IPS-NIHi11 (cell line): ENCODE measurements at regions not wholly inside any gene's neighbourhood (a gene's known extent, or its start where the extent isn't known, plus 50 kb on each side); places are given as distances from the start of the nearest gene placed in this dataset.

ENCODE experiments used
- DNase-seq: peaks from one replicate; pipeline ENCODE4 v3.0.0; 2012; ENCODE audit warnings: mixed read lengths, low spot score

- no peak for DNase-seq
Measured at GRCh38 chr2:151032741-151033191, 228.9 kb downstream of the RBM43 start.

GRCh38 chr2:151030663-151031230 is 230.9 kb downstream of the RBM43 start:
- DNase-seq: no peak

- no peak for DNase-seq
Measured at GRCh38 chr2:151029406-151030157, 232.1 kb downstream of the RBM43 start.

- DNase-seq: no peak
Measured at GRCh38 chr2:151028691-151029176, 232.9 kb downstream of the RBM43 start.

GRCh38 chr2:151027151-151027550 is 234.5 kb downstream of the RBM43 start:
- no peak for DNase-seq

- no peak for DNase-seq
Measured at GRCh38 chr2:151025816-151026215, 235.8 kb downstream of the RBM43 start.

GRCh38 chr2:151024696-151025251 is 236.9 kb downstream of the RBM43 start:
- DNase-seq: no peak

GRCh38 chr2:151021747-151022452 is 239.8 kb downstream of the RBM43 start:
- no peak for DNase-seq

GRCh38 chr2:151020411-151020810 is 241.3 kb downstream of the RBM43 start:
- DNase-seq: no peak

- no peak for DNase-seq
Measured at GRCh38 chr2:151009437-151010175, 252.1 kb downstream of the RBM43 start.

GRCh38 chr2:151007365-151007764 is 254.3 kb downstream of the RBM43 start:
- peak; percentile 41 for DNase-seq

GRCh38 chr2:151002959-151003600 is 258.6 kb downstream of the RBM43 start:
- no peak for DNase-seq

- no peak for DNase-seq
Measured at GRCh38 chr2:150997702-150998440, 263.8 kb downstream of the RBM43 start.

- no peak for DNase-seq
Measured at GRCh38 chr2:150997066-150997465, 264.6 kb downstream of the RBM43 start.

- DNase-seq: no peak
Measured at GRCh38 chr2:150994076-150994475, 267.6 kb downstream of the RBM43 start.

- DNase-seq: no peak
Measured at GRCh38 chr2:150989969-150990368, 271.7 kb downstream of the RBM43 start.

- DNase-seq: no peak
Measured at GRCh38 chr2:150985741-150986140, 275.9 kb downstream of the RBM43 start.

- no peak for DNase-seq
Measured at GRCh38 chr2:150983314-150983897, 278.3 kb downstream of the RBM43 start.

- no peak for DNase-seq
Measured at GRCh38 chr2:150981826-150982225, 279.8 kb downstream of the RBM43 start.

GRCh38 chr2:150978053-150978452 is 283.6 kb downstream of the RBM43 start:
- DNase-seq: peak; percentile 23
